Panc1 (cell line): ENCODE measurements at regions not wholly inside any gene's neighbourhood (a gene's known extent, or its start where the extent isn't known, plus 50 kb on each side); places are given as distances from the start of the nearest gene placed in this dataset.

ENCODE experiments used
- ATAC-seq: fragments of 200-7000 bp; cut with Tn5 transposase; 2 replicates; pipeline ENCODE4 v1.9.1; 2020; ENCODE audit warnings: mild to moderate bottlenecking, moderate library complexity
- BruUV-seq: library from RNA; stranded (reverse); fragments of 400-500 nt; replicated peaks from 2 replicates; lab custom pipeline; 2021; lab: Mats Ljungman, UMichigan
- CTCF ChIA-PET: fragments of 300-600 bp; sonication (Branson Sonifier 250); formaldehyde crosslinking; loops from one replicate; lab custom pipeline; 2022; ENCODE audit warnings: antibody characterized with exemption; lab: Charles Lee
- POLR2A ChIA-PET: fragments of 300-600 bp; sonication (Branson Sonifier 250); formaldehyde crosslinking; loops from one replicate; lab custom pipeline; 2022; ENCODE audit warnings: antibody characterized with exemption; lab: Charles Lee
- DNase-seq: peaks from one replicate; pipeline ENCODE4 v3.0.0-alpha.2; 2010; ENCODE audit warnings: low read depth, low spot score
- H3K27ac ChIP-seq: 2 replicates; pipeline ENCODE4 v1.5.1; 2011; ENCODE audit warnings: mild to moderate bottlenecking, low read length, inconsistent platforms
- H3K27me3 ChIP-seq: fragments of 200-500 bp; sonication (Bioruptor generic); 2 replicates; pipeline ENCODE4 v1.6.0; 2014; ENCODE audit warnings: low read length, inconsistent platforms; ENCODE audit not compliant: control insufficient read depth, insufficient read depth
- H3K36me3 ChIP-seq: fragments of 200-500 bp; sonication (Bioruptor generic); 2 replicates; pipeline ENCODE4 v1.5.1; 2014; ENCODE audit warnings: inconsistent platforms, mild to moderate bottlenecking, low read length, moderate library complexity; ENCODE audit not compliant: control insufficient read depth, insufficient read depth
- H3K4me1 ChIP-seq: 2 replicates; pipeline ENCODE4 v1.5.1; 2011; ENCODE audit warnings: inconsistent platforms, mild to moderate bottlenecking, low read length, moderate library complexity; ENCODE audit not compliant: control insufficient read depth, insufficient read depth
- H3K4me3 ChIP-seq, 2 experiments: 2 replicates each; pipeline ENCODE4 v1.5.1; 2011 to 2012; ENCODE audit warnings: low read depth in 2 of 2, low read length in 2 of 2, mild to moderate bottlenecking in 2 of 2, inconsistent platforms in 1 of 2, moderate library complexity in 1 of 2
- H3K9me3 ChIP-seq: fragments of 200-500 bp; sonication (Bioruptor generic); 2 replicates; pipeline ENCODE4 v1.5.1; 2014; ENCODE audit warnings: low read depth, mild to moderate bottlenecking, inconsistent platforms, low read length, moderate library complexity; ENCODE audit not compliant: control insufficient read depth, insufficient read depth
- POLR2AphosphoS5 ChIP-seq: IDR thresholded peaks from 2 replicates; pipeline ENCODE4 v1.6.1; 2012; ENCODE audit warnings: mild to moderate bottlenecking, low read depth, low read length, moderate library complexity
- SIN3A ChIP-seq: IDR thresholded peaks from 2 replicates; pipeline ENCODE4 v1.6.1; 2012; ENCODE audit warnings: low read depth, mild to moderate bottlenecking, low read length, moderate library complexity, borderline replicate concordance; ENCODE audit not compliant: insufficient read depth
- TCF7L2 ChIP-seq: IDR thresholded peaks from 2 replicates; pipeline ENCODE4 v1.6.1; 2011; ENCODE audit warnings: mild to moderate bottlenecking, low read depth, low read length, inconsistent platforms
- in situ Hi-C: cut with HindIII; loops from 2 replicates; pipeline ENCODE4 v1.10.0; 2016; ENCODE audit warnings: low sequenced_read_pairs, low pct_unique_long_range_greater_than_20kb
- intact Hi-C: fragments of 100-400 bp; cut with micrococcal nuclease; formaldehyde crosslinking; loops from one replicate; pipeline ENCODE4 v1.10.0; 2022; ENCODE audit not compliant: unreplicated experiment
- TF ChIP-seq, protein P1 (sequence below): fragments of 450-650 bp; IDR thresholded peaks from 2 replicates; pipeline ENCODE4 v1.5.1; 2017; ENCODE audit warnings: mild to moderate bottlenecking
- TF ChIP-seq, protein P2 (sequence below), 2 experiments: IDR thresholded peaks; 2 replicates each; pipeline ENCODE4 v1.6.1; 2011 to 2012; ENCODE audit warnings: low read depth in 2 of 2, control low read depth in 1 of 2, low read length in 1 of 2, mild to moderate bottlenecking in 1 of 2, moderate library complexity in 1 of 2; ENCODE audit not compliant: insufficient read depth in 1 of 2

DNA sequence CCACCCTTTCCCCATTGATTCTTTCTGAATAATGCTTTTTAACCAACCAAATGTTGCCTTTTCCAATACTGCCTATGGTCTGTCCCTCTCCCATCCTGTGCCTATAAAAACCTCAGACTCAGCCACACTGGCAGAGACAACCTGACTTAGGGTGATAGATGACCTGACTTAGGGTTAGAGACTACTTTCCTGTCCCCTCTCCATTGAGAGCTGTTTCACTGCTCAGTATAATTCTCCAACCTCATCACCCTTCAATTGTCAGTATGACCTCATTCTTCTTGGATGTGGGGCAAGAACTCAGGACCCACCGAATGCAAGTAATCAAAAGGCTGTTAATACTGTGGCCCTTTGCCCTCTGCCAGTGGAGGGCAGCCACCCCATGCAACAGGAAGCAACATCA lies 182.3 kb upstream of the STK17B start:
- ATAC-seq (no peak), DNase-seq (no peak)
- H3K27ac ChIP-seq = no peak overlapping the region
- in situ Hi-C loops (no loop called here), intact Hi-C loops (no loop called here)
- H3K36me3 ChIP-seq = no peaks in the 10 kb centered on the region
- H3K27me3 ChIP-seq = no peaks in the 10 kb centered on the region
- BruUV-seq = no TSS peak
- POLR2A ChIA-PET = no interaction called here
- TF ChIP-seq, protein P1, sequence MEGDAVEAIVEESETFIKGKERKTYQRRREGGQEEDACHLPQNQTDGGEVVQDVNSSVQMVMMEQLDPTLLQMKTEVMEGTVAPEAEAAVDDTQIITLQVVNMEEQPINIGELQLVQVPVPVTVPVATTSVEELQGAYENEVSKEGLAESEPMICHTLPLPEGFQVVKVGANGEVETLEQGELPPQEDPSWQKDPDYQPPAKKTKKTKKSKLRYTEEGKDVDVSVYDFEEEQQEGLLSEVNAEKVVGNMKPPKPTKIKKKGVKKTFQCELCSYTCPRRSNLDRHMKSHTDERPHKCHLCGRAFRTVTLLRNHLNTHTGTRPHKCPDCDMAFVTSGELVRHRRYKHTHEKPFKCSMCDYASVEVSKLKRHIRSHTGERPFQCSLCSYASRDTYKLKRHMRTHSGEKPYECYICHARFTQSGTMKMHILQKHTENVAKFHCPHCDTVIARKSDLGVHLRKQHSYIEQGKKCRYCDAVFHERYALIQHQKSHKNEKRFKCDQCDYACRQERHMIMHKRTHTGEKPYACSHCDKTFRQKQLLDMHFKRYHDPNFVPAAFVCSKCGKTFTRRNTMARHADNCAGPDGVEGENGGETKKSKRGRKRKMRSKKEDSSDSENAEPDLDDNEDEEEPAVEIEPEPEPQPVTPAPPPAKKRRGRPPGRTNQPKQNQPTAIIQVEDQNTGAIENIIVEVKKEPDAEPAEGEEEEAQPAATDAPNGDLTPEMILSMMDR = no peak
- TF ChIP-seq TCF7L2 = no peak
- TF ChIP-seq, protein P2, sequence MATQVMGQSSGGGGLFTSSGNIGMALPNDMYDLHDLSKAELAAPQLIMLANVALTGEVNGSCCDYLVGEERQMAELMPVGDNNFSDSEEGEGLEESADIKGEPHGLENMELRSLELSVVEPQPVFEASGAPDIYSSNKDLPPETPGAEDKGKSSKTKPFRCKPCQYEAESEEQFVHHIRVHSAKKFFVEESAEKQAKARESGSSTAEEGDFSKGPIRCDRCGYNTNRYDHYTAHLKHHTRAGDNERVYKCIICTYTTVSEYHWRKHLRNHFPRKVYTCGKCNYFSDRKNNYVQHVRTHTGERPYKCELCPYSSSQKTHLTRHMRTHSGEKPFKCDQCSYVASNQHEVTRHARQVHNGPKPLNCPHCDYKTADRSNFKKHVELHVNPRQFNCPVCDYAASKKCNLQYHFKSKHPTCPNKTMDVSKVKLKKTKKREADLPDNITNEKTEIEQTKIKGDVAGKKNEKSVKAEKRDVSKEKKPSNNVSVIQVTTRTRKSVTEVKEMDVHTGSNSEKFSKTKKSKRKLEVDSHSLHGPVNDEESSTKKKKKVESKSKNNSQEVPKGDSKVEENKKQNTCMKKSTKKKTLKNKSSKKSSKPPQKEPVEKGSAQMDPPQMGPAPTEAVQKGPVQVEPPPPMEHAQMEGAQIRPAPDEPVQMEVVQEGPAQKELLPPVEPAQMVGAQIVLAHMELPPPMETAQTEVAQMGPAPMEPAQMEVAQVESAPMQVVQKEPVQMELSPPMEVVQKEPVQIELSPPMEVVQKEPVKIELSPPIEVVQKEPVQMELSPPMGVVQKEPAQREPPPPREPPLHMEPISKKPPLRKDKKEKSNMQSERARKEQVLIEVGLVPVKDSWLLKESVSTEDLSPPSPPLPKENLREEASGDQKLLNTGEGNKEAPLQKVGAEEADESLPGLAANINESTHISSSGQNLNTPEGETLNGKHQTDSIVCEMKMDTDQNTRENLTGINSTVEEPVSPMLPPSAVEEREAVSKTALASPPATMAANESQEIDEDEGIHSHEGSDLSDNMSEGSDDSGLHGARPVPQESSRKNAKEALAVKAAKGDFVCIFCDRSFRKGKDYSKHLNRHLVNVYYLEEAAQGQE (IDR thresholded peaks at IDR 0.05; ENCODE audit: insufficient read depth in 1 of 2, low read depth in 2 of 2, low read length in 1 of 2) = no peak
- no peak for TF ChIP-seq SIN3A
- no peak for TF ChIP-seq POLR2AphosphoS5
- H3K9me3 ChIP-seq = no peaks in the 10 kb centered on the region; the same call in 1 of the 2 replicates
- no peak overlapping the region for H3K4me3 ChIP-seq
- no peaks in the 10 kb centered on the region for H3K4me1 ChIP-seq
- CTCF ChIA-PET = no interaction called here

DNA sequence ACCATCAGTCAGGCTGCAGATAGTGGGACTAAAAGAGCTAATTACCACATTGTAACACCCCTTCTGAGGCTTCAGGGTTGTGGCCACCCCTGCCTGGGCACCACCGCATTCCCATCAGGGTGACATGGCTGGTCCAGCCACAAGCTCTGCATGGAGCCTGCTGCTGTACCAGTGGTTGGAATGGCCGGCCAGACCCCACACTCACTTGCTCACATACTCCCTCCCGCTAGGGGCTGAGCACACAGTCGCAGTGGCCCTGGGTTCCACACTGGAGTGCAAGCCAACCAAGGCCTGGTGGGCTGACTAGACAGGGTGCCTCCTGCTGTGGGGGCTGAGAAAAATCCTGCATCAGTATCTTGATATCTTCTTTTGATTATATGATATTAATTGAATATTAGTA lies 182.8 kb upstream of the STK17B start:
- ATAC-seq (no peak), DNase-seq (no peak)
- POLR2A ChIA-PET = no interaction called here
- intact Hi-C loops = no loop called here
- no TSS peak for BruUV-seq
- Histone ChIP-seq H3K27ac (no peak overlapping the region), H3K4me1 (no peaks in the 10 kb centered on the region), H3K9me3 (no peaks in the 10 kb centered on the region; the same call in 1 of the 2 replicates), H3K4me3 (no peak overlapping the region), H3K27me3 (no peaks in the 10 kb centered on the region), H3K36me3 (no peaks in the 10 kb centered on the region)
- TF ChIP-seq POLR2AphosphoS5 = no peak
- TF ChIP-seq, protein P1 = no peak
- TF ChIP-seq, protein P2 (IDR thresholded peaks at IDR 0.05; ENCODE audit: insufficient read depth in 1 of 2, low read depth in 2 of 2, low read length in 1 of 2) = no peak
- TF ChIP-seq SIN3A = no peak
- no peak for TF ChIP-seq TCF7L2
- CTCF ChIA-PET = no interaction called here
- in situ Hi-C loops = no loop called here
